Caco-2 (cell line): ENCODE measurements at regions not wholly inside any gene's neighbourhood (a gene's known extent, or its start where the extent isn't known, plus 50 kb on each side); places are given as distances from the start of the nearest gene placed in this dataset.
"Not testable (repeated sequence)": the region's sequence is repeated elsewhere in the genome, so short reads cannot be mapped to it uniquely, and the experiment has no call there.

Experiments
- BruUV-seq: library from RNA; stranded (reverse); fragments of 400-500 nt; replicated peaks from 2 replicates; lab custom pipeline; 2021; lab: Mats Ljungman, UMichigan
- CTCF ChIA-PET: fragments of 300-600 bp; sonication (Branson Sonifier 250); formaldehyde crosslinking; loops from one replicate; lab custom pipeline; 2022; ENCODE audit warnings: antibody characterized with exemption; lab: Charles Lee
- POLR2A ChIA-PET: fragments of 300-600 bp; sonication (Branson Sonifier 250); formaldehyde crosslinking; loops from one replicate; lab custom pipeline; 2022; ENCODE audit warnings: antibody characterized with exemption; lab: Charles Lee
- DNase-seq, 2 experiments: peaks; one replicate each; pipeline versions ENCODE4 v3.0.0 to v3.0.0-alpha.2; 2020 to 2022
- H3K27me3 ChIP-seq: replicated peaks from 2 replicates; pipeline ENCODE4 v1.6.0; 2011; ENCODE audit warnings: low read length; ENCODE audit not compliant: control insufficient read depth, insufficient read depth
- H3K36me3 ChIP-seq: 2 replicates; pipeline ENCODE4 v1.5.1; 2011; ENCODE audit warnings: low read length; ENCODE audit not compliant: control insufficient read depth, insufficient read depth
- H3K4me1 ChIP-seq: fragments of 250-450 bp; sonication (Bioruptor Pico); 2 replicates; pipeline ENCODE4 v1.5.1; 2020; ENCODE audit warnings: mild to moderate bottlenecking
- H3K4me3 ChIP-seq: 2 replicates; pipeline ENCODE4 v1.5.1; 2011; ENCODE audit warnings: low read depth, mild to moderate bottlenecking, control low read depth, low read length
- H3K9me3 ChIP-seq: fragments of 250-450 bp; sonication (Bioruptor Pico); 2 replicates; pipeline ENCODE4 v1.5.1; 2020; ENCODE audit warnings: mild to moderate bottlenecking, moderate library complexity
- H3K27ac Mint-ChIP-seq: one replicate; pipeline ENCODE4 v1.8.0; 2022; ENCODE audit warnings: mixed read lengths; ENCODE audit not compliant: unreplicated experiment
- H3K27me3 Mint-ChIP-seq: one replicate; pipeline ENCODE4 v1.8.0; 2022; ENCODE audit warnings: mixed read lengths; ENCODE audit not compliant: insufficient read depth, unreplicated experiment
- H3K36me3 Mint-ChIP-seq: one replicate; pipeline ENCODE4 v1.8.0; 2022; ENCODE audit warnings: mild to moderate bottlenecking, mixed read lengths; ENCODE audit not compliant: insufficient read depth, unreplicated experiment
- H3K4me1 Mint-ChIP-seq: one replicate; pipeline ENCODE4 v1.8.0; 2022; ENCODE audit warnings: low read depth, mixed read lengths; ENCODE audit not compliant: unreplicated experiment
- H3K4me3 Mint-ChIP-seq: one replicate; pipeline ENCODE4 v1.8.0; 2022; ENCODE audit warnings: mild to moderate bottlenecking, moderate library complexity, mixed read lengths; ENCODE audit not compliant: unreplicated experiment
- H3K9me3 Mint-ChIP-seq: one replicate; pipeline ENCODE4 v1.8.0; 2022; ENCODE audit warnings: mixed read lengths; ENCODE audit not compliant: unreplicated experiment
- intact Hi-C: fragments of 100-400 bp; cut with micrococcal nuclease; formaldehyde crosslinking; loops from one replicate; pipeline ENCODE4 v1.10.0; 2022; ENCODE audit not compliant: unreplicated experiment
- TF ChIP-seq, protein P1 (sequence below), 2 experiments: fragments of 200-600 bp in 1 of 2; IDR thresholded peaks; 1 replicate in 1 of 2; 2 replicates in 1 of 2; pipeline versions ENCODE4 v1.5.1 to v1.8.0; 2011 to 2022; ENCODE audit warnings: antibody characterized with exemption in 1 of 2, control low read depth in 1 of 2, inconsistent platforms in 1 of 2, low read depth in 1 of 2, low read length in 1 of 2, mild to moderate bottlenecking in 1 of 2, moderate library complexity in 1 of 2; ENCODE audit not compliant: insufficient read depth in 1 of 2, severe bottlenecking in 1 of 2, unreplicated experiment in 1 of 2

- no peak overlapping the region for H3K4me3 Mint-ChIP-seq
- CTCF ChIA-PET, result no interaction called here
- TF ChIP-seq, protein P1, sequence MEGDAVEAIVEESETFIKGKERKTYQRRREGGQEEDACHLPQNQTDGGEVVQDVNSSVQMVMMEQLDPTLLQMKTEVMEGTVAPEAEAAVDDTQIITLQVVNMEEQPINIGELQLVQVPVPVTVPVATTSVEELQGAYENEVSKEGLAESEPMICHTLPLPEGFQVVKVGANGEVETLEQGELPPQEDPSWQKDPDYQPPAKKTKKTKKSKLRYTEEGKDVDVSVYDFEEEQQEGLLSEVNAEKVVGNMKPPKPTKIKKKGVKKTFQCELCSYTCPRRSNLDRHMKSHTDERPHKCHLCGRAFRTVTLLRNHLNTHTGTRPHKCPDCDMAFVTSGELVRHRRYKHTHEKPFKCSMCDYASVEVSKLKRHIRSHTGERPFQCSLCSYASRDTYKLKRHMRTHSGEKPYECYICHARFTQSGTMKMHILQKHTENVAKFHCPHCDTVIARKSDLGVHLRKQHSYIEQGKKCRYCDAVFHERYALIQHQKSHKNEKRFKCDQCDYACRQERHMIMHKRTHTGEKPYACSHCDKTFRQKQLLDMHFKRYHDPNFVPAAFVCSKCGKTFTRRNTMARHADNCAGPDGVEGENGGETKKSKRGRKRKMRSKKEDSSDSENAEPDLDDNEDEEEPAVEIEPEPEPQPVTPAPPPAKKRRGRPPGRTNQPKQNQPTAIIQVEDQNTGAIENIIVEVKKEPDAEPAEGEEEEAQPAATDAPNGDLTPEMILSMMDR (IDR thresholded peaks at IDR 0.05; ENCODE audit: insufficient read depth in 1 of 2, low read depth in 1 of 2, low read length in 1 of 2, severe bottlenecking in 1 of 2, unreplicated experiment in 1 of 2), result no peak
These were observed 597.0 kb downstream of the CHSY3 start for GRCh38 chr5:130501151-130501865.

GRCh38 chr5:130500495-130500894, 596.2 kb downstream of the CHSY3 start:
- H3K4me1 ChIP-seq, H3K9me3 ChIP-seq, H3K36me3 ChIP-seq, POLR2A ChIA-PET, H3K27me3 ChIP-seq, intact Hi-C loops, BruUV-seq, H3K27ac Mint-ChIP-seq, H3K4me1 Mint-ChIP-seq, H3K4me3 ChIP-seq, DNase-seq, CTCF ChIA-PET, H3K9me3 Mint-ChIP-seq, H3K27me3 Mint-ChIP-seq, H3K4me3 Mint-ChIP-seq, H3K36me3 Mint-ChIP-seq: not testable (repeated sequence)

More at GRCh38 chr5:130501151-130501865, 597.0 kb downstream of the CHSY3 start:
- no peaks in the 10 kb centered on the region for H3K27me3 ChIP-seq
- H3K4me3 ChIP-seq, result no peak overlapping the region
- DNase-seq, result no peak
- POLR2A ChIA-PET, result no interaction called here
- H3K36me3 ChIP-seq, result no peaks in the 10 kb centered on the region
- no TSS peak for BruUV-seq
- no peaks in the 10 kb centered on the region for H3K4me1 Mint-ChIP-seq
- H3K9me3 ChIP-seq, result no peaks in the 10 kb centered on the region
- no peaks in the 10 kb centered on the region for H3K4me1 ChIP-seq
- H3K36me3 Mint-ChIP-seq, result no peaks in the 10 kb centered on the region
- no peaks in the 10 kb centered on the region for H3K27me3 Mint-ChIP-seq
- intact Hi-C loops, result no loop called here
- H3K27ac Mint-ChIP-seq, result no peak overlapping the region
- H3K9me3 Mint-ChIP-seq, result no peaks in the 10 kb centered on the region

- no peaks in the 10 kb centered on the region for H3K27me3 ChIP-seq
- POLR2A ChIA-PET, result no interaction called here
- peaks cover 26% of the 10 kb centered on the region for H3K9me3 Mint-ChIP-seq
- TF ChIP-seq, protein P1 (IDR thresholded peaks at IDR 0.05; ENCODE audit: insufficient read depth in 1 of 2, low read depth in 1 of 2, low read length in 1 of 2, severe bottlenecking in 1 of 2, unreplicated experiment in 1 of 2), result no peak
- H3K4me1 Mint-ChIP-seq, result no peaks in the 10 kb centered on the region
- no peak overlapping the region for H3K4me3 ChIP-seq
- DNase-seq, result no peak
- CTCF ChIA-PET, result no interaction called here
- H3K4me3 Mint-ChIP-seq, result no peak overlapping the region
- no peak overlapping the region for H3K27ac Mint-ChIP-seq
- intact Hi-C loops, result no loop called here
- no TSS peak for BruUV-seq
- no peaks in the 10 kb centered on the region for H3K4me1 ChIP-seq
- H3K36me3 ChIP-seq, result no peaks in the 10 kb centered on the region
- H3K9me3 ChIP-seq, result no peaks in the 10 kb centered on the region
- no peaks in the 10 kb centered on the region for H3K27me3 Mint-ChIP-seq
- no peaks in the 10 kb centered on the region for H3K36me3 Mint-ChIP-seq
These were observed 592.0 kb downstream of the CHSY3 start for GRCh38 chr5:130496215-130496614.
